Stimulated activated CD4-positive, alpha-beta T cell treated with anti-CD3 and anti-CD28 coated beads, Interleukin-15, amount 100 ng/mL, for 1 hour (primary cell): ENCODE measurements at regions not wholly inside any gene's neighbourhood (a gene's known extent, or its start where the extent isn't known, plus 50 kb on each side); places are given as distances from the start of the nearest gene placed in this dataset.

ENCODE experiments used
- DNase-seq, 2 donors: peaks; one replicate each; pipeline ENCODE4 v3.0.0-alpha.2; 2020; ENCODE audit warnings: low read depth in 1 of 2, low spot score in 1 of 2

- DNase-seq, result no peak
Observed at GRCh38 chr11:104534278-104534677, 364.0 kb downstream of the CASP12 start.

GRCh38 chr11:104531894-104532293 is 366.4 kb downstream of the CASP12 start:
- no peak for DNase-seq

GRCh38 chr11:104531075-104531474 is 367.1 kb upstream of the PDGFD start:
- DNase-seq, result no peak

GRCh38 chr11:104529906-104530305 is 366.0 kb upstream of the PDGFD start:
- no peak for DNase-seq

- no peak for DNase-seq
Observed at GRCh38 chr11:104529213-104529612, 365.3 kb upstream of the PDGFD start.

GRCh38 chr11:104526006-104526405 is 362.1 kb upstream of the PDGFD start:
- DNase-seq, result no peak

GRCh38 chr11:104525416-104525815 is 361.5 kb upstream of the PDGFD start:
- no peak for DNase-seq

GRCh38 chr11:104524254-104524653 is 360.3 kb upstream of the PDGFD start:
- DNase-seq, result no peak

GRCh38 chr11:104523611-104524010 is 359.7 kb upstream of the PDGFD start:
- DNase-seq, result no peak

- no peak for DNase-seq
Observed at GRCh38 chr11:104522650-104523049, 358.7 kb upstream of the PDGFD start.

- DNase-seq, result no peak
Observed at GRCh38 chr11:104522123-104522522, 358.2 kb upstream of the PDGFD start.

- no peak for DNase-seq
Observed at GRCh38 chr11:104510169-104510568, 346.2 kb upstream of the PDGFD start.

- DNase-seq, result no peak
Observed at GRCh38 chr11:104490182-104490581, 326.2 kb upstream of the PDGFD start.

GRCh38 chr11:104488561-104488960 is 324.6 kb upstream of the PDGFD start:
- no peak for DNase-seq

- no peak for DNase-seq
Observed at GRCh38 chr11:104487046-104487806, 323.3 kb upstream of the PDGFD start.

- no peak for DNase-seq
Observed at GRCh38 chr11:104484804-104485554, 321.0 kb upstream of the PDGFD start.

GRCh38 chr11:104476898-104477297 is 313.0 kb upstream of the PDGFD start:
- no peak for DNase-seq

- DNase-seq, result no peak
Observed at GRCh38 chr11:104476454-104476853, 312.5 kb upstream of the PDGFD start.

- no peak for DNase-seq
Observed at GRCh38 chr11:104467404-104467803, 303.5 kb upstream of the PDGFD start.

- no peak for DNase-seq
Observed at GRCh38 chr11:104465321-104465720, 301.4 kb upstream of the PDGFD start.

GRCh38 chr11:104464691-104465090 is 300.7 kb upstream of the PDGFD start:
- no peak for DNase-seq

GRCh38 chr11:104462341-104462740 is 298.4 kb upstream of the PDGFD start:
- no peak for DNase-seq
